Retina (tissue), 1 donor: ENCODE measurements at regions not wholly inside any gene's neighbourhood (a gene's known extent, or its start where the extent isn't known, plus 50 kb on each side); places are given as distances from the start of the nearest gene placed in this dataset.
"Not testable (repeated sequence)": the region's sequence is repeated elsewhere in the genome, so short reads cannot be mapped to it uniquely, and the experiment has no call there.

Experiments
- DNase-seq: peaks from one replicate; pipeline ENCODE4 v3.0.0-alpha.2; 2016

DNA sequence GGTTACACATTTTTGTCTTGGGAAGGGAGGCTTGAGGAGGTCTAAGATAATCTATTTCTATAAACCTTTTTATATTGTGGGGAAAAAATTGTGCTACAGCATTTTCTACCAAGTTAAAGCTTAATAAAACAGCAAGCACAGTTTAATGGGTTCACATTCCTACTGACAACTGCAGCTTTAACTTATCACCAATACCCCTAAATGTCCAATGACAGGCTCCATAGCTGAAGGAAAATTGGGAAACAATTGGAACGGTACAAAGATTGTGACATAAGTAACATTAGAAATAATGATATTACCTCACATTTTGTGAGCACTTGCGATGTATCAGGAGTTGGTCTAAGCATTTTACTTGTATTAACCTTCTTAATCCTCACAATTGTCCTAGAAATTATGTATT is 79.5 kb upstream of the HAPLN1 start:
- DNase-seq, result no peak

DNA sequence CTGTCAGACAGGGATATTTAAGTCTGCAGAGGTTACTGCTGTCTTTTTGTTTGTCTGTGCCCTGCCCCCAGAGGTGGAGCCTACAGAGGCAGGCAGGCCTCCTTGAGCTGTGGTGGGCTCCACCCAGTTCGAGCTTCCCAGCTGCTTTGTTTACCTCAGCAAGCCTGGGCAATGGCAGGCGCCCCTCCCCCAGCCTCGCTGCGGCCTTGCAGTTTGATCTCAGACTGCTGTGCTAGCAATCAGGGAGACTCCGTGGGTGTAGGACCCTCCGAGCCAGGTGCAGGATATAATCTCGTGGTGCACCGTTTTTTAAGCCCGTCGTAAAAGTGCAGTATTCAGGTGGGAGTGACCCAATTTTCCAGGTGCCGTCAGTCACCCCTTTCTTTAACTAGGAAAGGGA is 78.4 kb upstream of the HAPLN1 start:
- not testable (repeated sequence) for DNase-seq

DNA sequence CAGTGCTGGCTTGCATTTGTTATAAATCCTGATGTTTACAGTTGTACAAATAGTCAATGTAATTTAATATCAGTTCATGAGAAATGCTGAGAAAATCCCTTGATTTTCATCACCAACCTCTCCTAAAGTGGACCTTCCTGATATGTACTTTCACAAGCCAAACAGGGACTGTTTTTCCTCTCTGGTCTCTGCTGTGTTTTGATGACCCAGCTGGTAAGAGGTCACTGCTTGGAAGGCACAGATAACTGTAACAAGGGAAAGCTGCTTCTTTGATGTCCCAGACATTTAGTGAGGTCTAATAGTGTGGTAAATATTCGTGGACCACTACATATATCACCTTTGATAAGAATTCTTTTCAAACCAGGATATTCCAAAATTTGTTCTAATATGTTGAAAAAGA is 68.7 kb upstream of the HAPLN1 start:
- no peak for DNase-seq

DNA sequence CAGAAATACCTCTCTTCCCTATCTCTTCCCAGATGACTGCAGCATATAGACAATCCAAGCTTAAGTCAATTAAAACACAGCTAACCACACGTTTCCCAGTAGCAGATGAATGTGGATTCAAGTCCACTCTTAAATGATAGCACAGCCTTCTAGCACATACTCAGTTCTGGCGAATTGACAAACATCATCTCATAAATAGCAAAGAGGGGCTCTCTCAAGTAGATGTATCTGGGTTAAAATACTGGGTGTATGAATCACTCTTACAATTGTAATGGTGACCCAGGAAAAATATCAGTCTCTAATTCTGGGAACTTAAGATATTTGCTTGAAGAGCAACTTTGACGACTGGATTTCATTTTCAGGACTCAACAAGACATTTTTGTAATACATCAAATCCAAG is 67.0 kb upstream of the HAPLN1 start:
- no peak for DNase-seq

- DNase-seq, result no peak
Measured at GRCh38 chr5:83785176-83785668, 64.6 kb upstream of the HAPLN1 start.

DNA sequence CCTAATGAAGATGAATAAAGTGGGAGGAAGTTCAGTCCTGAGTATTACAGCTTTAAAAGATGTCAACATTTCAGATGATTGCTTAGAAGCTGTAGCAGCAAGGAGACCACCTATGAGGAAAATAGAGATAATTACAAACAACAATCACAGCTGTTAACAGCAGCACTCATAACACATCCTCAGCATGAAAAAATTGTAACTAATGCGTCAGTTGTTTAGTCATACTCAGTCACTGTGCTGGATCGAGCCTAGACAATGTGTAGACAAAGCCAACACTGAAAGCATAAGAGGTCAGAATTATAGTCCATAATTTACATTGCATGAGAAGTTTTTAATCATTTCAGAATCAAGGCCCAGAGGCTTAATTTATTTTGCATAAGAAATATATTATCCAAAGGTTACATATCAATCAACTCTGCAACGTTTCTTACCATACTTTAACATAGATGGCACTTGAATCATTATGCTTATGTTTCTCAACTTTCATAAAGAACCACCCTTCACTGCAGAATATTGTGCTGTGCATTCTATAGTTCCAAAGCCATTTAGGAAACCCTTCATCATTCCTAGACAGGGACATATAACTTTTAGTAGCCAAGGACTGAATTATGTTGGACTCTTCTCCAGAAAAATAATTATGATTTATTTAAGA is 60.2 kb upstream of the HAPLN1 start:
- DNase-seq, result no peak

- no peak for DNase-seq
Measured at GRCh38 chr5:83777856-83778255, 57.2 kb upstream of the HAPLN1 start.

GRCh38 chr5:83776437-83777031 is 55.9 kb upstream of the HAPLN1 start:
- no peak for DNase-seq
